GM19240 (cell line): ENCODE measurements at regions not wholly inside any gene's neighbourhood (a gene's known extent, or its start where the extent isn't known, plus 50 kb on each side); places are given as distances from the start of the nearest gene placed in this dataset.

Source experiments
- DNase-seq: peaks from one replicate; pipeline ENCODE4 v3.0.0; 2011; ENCODE audit warnings: low spot score; ENCODE audit not compliant: insufficient read length

- DNase-seq, result no peak
These were observed 87.6 kb upstream of the MBNL2 start for GRCh38 chr13:97134364-97135095.

DNA sequence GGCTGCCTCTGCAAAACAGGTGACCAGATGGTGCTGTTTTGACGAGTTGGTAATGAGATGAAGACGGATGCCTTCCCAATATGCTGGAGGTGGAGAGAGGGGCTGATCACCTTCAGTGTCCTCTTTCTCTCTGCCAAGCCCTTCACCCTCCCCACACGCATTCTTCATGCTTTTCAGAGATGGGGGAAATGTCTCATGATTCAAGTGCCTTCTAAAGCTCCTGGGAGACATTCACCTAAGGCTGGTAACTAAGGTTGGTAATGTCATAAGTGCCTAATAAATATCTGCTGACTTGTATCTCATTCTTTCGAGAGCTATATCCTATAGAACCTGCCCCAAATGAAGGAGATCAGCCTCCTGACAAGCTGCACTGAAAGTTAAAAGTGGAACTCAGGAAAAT is 86.2 kb upstream of the MBNL2 start:
- DNase-seq, result no peak

DNA sequence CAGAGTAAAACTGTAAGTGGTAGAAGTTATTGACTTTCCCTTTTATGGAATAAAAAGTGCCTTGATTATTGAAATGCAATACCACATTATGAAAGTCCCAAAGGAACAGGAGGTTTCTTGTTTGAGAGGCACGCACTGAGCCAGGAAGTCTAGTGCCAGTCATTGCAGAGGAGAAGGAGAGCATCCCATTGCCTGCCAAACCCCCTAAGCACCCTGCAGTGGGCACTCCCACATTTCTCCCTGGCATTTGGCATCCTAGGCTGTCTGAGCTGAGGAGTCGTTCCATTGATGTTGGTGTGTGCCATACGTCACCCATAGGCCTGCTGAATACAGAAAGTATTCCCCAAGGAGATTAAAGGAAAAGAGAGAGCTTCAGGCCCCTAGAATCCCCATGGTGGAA is 85.7 kb upstream of the MBNL2 start:
- DNase-seq, result no peak

GRCh38 chr13:97139691-97140090 is 82.4 kb upstream of the MBNL2 start:
- no peak for DNase-seq

GRCh38 chr13:97140131-97140530 is 82.0 kb upstream of the MBNL2 start:
- no peak for DNase-seq

DNA sequence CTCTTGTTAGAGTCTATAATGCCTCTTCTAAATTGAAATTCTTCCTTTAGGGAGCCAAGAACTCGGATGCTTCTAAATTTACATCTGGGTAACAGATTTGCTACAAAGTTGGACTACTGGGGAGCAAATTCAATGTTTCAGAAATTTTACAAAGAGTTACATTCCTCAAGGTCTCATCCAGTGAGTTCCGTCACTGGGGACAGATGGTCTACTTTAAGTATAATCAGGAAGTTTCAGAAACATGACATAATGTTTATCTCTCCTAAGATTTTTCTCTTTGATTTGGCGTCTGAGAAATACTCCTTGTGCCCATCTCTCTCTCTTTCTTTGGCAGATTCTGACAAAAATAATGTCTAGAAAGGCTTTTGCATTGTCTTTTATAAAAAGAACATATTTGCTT is 81.5 kb upstream of the MBNL2 start:
- no peak for DNase-seq

- no peak for DNase-seq
These were observed 81.0 kb upstream of the MBNL2 start for GRCh38 chr13:97141097-97141496.

DNA sequence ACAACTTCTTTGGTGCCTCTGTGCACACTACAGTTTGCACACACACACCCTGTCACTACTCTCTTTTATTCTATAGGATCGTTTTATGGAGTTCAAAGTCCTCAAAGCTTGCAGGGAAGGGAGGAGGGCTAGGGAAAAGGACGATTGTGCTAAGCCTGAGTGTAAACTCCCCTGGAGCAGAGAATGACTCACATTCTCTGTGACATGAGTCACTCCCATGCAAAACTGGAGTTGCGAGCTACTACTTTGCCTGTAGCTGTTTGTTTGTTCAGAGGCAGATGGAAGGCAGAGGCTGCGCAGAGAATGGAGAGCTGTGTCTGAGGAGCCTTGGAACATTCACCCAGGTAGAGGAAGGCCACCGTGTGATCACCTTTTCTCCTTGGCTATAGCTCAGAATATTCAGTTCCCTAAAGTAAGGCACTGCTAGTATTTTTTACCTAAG is 80.5 kb upstream of the MBNL2 start:
- DNase-seq, result no peak

- no peak for DNase-seq
These were observed 79.7 kb upstream of the MBNL2 start for GRCh38 chr13:97142452-97142851.

- no peak for DNase-seq
These were observed 77.1 kb upstream of the MBNL2 start for GRCh38 chr13:97145057-97145456.

GRCh38 chr13:97148894-97149293 is 73.2 kb upstream of the MBNL2 start:
- no peak for DNase-seq

DNA sequence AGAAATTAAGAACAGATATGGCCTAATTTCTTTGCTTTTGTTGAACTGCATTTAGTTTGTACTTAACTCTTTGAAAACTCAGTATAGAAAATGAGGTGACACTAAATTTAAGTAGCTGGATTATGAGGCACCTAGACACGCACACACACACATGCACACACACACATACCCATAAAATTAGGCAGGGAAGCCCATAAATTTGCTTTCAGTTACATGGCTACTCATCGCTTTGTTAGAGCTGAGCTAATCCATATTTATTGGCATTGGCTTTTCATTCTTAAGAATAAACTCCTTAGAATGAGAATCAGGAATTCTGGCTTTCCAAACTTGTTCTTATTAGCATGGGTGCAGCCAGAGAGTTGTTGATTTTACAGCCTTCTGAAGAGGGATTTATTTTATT is 61.7 kb upstream of the MBNL2 start:
- no peak for DNase-seq

DNA sequence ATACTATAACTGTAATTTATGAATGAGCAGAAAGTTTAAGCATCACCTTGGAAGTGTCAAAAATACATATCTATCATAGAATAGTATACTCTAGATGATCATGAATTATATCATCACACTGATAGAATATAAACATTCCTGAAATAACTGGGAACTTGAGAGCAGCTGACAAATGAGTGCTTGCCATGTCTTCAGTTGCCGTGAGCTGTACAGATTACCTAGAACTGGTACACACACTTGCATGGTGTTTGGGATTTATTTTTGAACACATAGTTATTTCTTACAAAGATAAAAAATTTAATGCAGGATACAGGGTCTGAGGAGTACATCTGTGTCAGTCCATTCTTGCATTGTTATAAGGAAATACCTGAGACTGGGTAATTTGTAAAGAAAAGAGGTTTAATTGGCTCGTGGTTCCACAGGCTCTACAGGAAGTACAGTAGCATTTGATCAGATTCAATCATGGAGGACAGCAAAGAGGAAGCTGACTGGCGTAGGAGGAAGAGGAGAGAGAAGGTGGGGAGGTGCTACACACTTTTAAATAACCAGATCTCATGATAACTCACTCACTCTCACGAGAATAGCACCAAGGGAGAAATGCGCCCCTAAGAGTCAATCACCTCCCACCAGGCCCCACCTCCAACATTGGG is 60.4 kb upstream of the MBNL2 start:
- DNase-seq, result no peak

DNA sequence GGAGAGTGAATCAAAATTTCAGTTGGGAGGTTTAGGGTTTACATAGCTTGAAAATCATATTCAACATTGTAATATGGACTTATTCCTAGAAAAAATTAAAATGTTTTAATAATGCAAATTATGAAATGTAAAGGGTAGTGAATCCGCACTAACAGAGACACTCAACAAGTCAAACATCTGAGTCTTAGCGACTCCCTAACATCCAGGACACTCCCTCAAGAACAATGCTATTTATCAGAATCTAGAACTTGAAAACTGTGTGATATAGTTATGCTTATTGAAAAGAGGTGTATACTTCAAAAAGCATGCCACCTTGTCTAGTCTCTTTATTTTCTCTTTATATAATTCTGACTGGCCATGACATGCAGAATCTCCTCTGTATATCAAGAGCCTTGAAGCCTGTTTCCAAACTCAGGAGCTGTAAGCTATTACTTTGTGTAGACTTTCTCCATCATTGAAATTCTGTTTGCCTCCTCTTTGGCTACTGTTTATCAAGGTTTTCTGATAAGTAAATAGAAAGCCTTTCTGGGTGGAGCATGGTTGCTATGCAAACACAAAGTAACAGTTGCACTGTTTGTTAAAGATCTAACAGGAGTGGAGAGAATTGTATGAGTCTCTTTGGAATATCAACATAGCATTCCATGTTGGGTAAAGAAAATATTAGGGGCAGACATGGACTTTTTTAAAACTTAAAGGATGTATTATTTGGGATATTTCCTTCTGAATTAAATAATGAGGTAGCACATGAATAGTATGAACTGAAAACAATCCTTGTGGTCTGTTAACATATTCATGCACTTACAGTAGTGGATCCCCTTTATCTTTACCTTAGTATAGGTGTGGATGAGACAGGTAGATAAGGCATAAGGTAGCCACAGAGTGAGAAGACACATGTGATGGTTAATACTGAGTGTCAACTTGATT is 56.4 kb upstream of the MBNL2 start:
- no peak for DNase-seq

DNA sequence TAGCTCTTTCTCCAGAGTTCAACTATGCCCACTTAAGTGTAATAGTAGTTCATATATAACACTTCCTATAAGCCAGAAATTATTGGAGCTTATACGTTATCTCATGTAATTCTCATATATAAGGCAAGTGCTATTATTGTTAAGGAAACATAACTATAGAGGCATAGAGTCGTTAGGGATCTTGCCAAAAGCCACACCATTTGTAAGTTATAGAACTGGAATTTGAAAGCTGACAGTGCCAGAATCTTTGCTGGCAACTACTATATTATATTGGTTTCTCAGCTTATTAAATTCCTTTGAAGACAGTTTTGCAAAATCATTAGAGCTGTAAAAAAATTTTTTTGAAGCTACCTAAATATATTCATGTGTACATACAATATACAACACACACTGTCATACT is 51.0 kb upstream of the MBNL2 start:
- DNase-seq, result no peak
